Thyroid gland (tissue), 4 donors: ENCODE measurements at regions not wholly inside any gene's neighbourhood (a gene's known extent, or its start where the extent isn't known, plus 50 kb on each side); places are given as distances from the start of the nearest gene placed in this dataset.

ENCODE experiments used
- CTCF ChIP-seq, 6 experiments: fragments of 200-600 bp in 3 of 6; fragments of 450-650 bp in 3 of 6; sonication (generic) in 3 of 6; IDR thresholded peaks; one replicate each; pipeline ENCODE4 v1.5.1; 2016 to 2019; ENCODE audit warnings: antibody characterized with exemption in 6 of 6, mild to moderate bottlenecking in 2 of 6, inconsistent platforms in 1 of 6, moderate library complexity in 1 of 6
- POLR2A ChIP-seq, 2 donors: fragments of 450-650 bp; IDR thresholded peaks; one replicate each; pipeline ENCODE4 v1.6.1; 2017; ENCODE audit warnings: antibody characterized with exemption in 2 of 2, mild to moderate bottlenecking in 2 of 2, moderate library complexity in 1 of 2

GRCh38 chr2:188785061-188785460 lies 189.1 kb upstream of the COL3A1 start:
- TF ChIP-seq CTCF (IDR thresholded peaks at IDR 0.05) (no peak), POLR2A (IDR thresholded peaks at IDR 0.05) (no peak)
